DND-41 (cell line): ENCODE measurements at regions not wholly inside any gene's neighbourhood (a gene's known extent, or its start where the extent isn't known, plus 50 kb on each side); places are given as distances from the start of the nearest gene placed in this dataset.

ENCODE experiments used
- ATAC-seq: fragments of 200-7000 bp; cut with Tn5 transposase; 3 replicates; pipeline ENCODE4 v1.9.1; 2021; ENCODE audit warnings: low read depth; ENCODE audit not compliant: insufficient read depth
- DNase-seq: peaks from one replicate; pipeline ENCODE4 v3.0.0-alpha.2; 2020
- H2AFZ ChIP-seq: 2 replicates; pipeline ENCODE4 v1.6.0; 2012; ENCODE audit warnings: low read depth, low read length
- H3K27ac ChIP-seq: 2 replicates; pipeline ENCODE4 v1.5.1; 2012; ENCODE audit warnings: low read length, inconsistent platforms
- H3K27me3 ChIP-seq: fragments of 200-600 bp; sonication (generic); 2 replicates; pipeline ENCODE4 v1.6.0; 2012; ENCODE audit warnings: low read length, mild to moderate bottlenecking, inconsistent platforms; ENCODE audit not compliant: insufficient read depth, poor library complexity
- H3K36me3 ChIP-seq: 2 replicates; pipeline ENCODE4 v1.5.1; 2012; ENCODE audit warnings: low read length, inconsistent platforms; ENCODE audit not compliant: insufficient read depth
- H3K4me1 ChIP-seq: 2 replicates; pipeline ENCODE4 v1.5.1; 2012; ENCODE audit warnings: mild to moderate bottlenecking, low read length; ENCODE audit not compliant: insufficient read depth
- H3K4me2 ChIP-seq: 2 replicates; pipeline ENCODE4 v1.6.0; 2012; ENCODE audit warnings: mild to moderate bottlenecking, moderate library complexity, low read length, inconsistent platforms; ENCODE audit not compliant: insufficient read depth
- H3K4me3 ChIP-seq, 2 experiments: fragments of 200-600 bp in 1 of 2; shearing (Covaris generic) in 1 of 2; 2 replicates each; pipeline ENCODE4 v1.5.1; 2012 to 2016; ENCODE audit warnings: inconsistent platforms in 2 of 2, low read length in 2 of 2, mild to moderate bottlenecking in 2 of 2, low read depth in 1 of 2, moderate library complexity in 1 of 2
- H3K79me2 ChIP-seq: 2 replicates; pipeline ENCODE4 v1.6.0; 2012; ENCODE audit warnings: low read length, inconsistent platforms; ENCODE audit not compliant: insufficient read depth
- H3K9ac ChIP-seq: 2 replicates; pipeline ENCODE4 v1.6.0; 2012; ENCODE audit warnings: low read depth, mild to moderate bottlenecking, inconsistent platforms, low read length, moderate library complexity
- H3K9me3 ChIP-seq: 2 replicates; pipeline ENCODE4 v1.5.1; 2012; ENCODE audit warnings: low read length, moderate library complexity, mild to moderate bottlenecking, inconsistent platforms; ENCODE audit not compliant: insufficient read depth, severe bottlenecking
- H4K20me1 ChIP-seq: 2 replicates; pipeline ENCODE4 v1.6.0; 2012; ENCODE audit warnings: low read length; ENCODE audit not compliant: insufficient read depth
- CTCF ChIP-seq: IDR thresholded peaks from 2 replicates; pipeline ENCODE4 v1.5.1; 2012; ENCODE audit warnings: borderline replicate concordance, low read length, moderate library complexity, mild to moderate bottlenecking; ENCODE audit not compliant: poor library complexity, severe bottlenecking; ENCODE audit errors: extremely low read depth
- EZH2 ChIP-seq: IDR thresholded peaks from 3 replicates; pipeline ENCODE4 v1.6.1; 2012; ENCODE audit warnings: borderline replicate concordance, low read depth, mild to moderate bottlenecking, moderate library complexity, low read length, inconsistent platforms; ENCODE audit not compliant: severe bottlenecking

- Histone ChIP-seq H3K4me1 (no peaks in the 10 kb centered on the region), H3K4me3 (no peak overlapping the region), H3K79me2 (no peaks in the 10 kb centered on the region), H3K4me2 (no peak overlapping the region), H3K36me3 (no peaks in the 10 kb centered on the region), H3K9me3 (no peaks in the 10 kb centered on the region), H3K27me3 (peaks cover 24% of the 10 kb centered on the region), H4K20me1 (no peaks in the 10 kb centered on the region), H3K27ac (no peak overlapping the region), H2AFZ (no peak overlapping the region), H3K9ac (no peak overlapping the region)
- DNase-seq, result no peak
- no peak for ATAC-seq
- TF ChIP-seq CTCF, result no peak
- TF ChIP-seq EZH2, result no peak
Observed at GRCh38 chr2:204255526-204255925, 289.7 kb upstream of the PARD3B start.

- H3K36me3 ChIP-seq, result no peaks in the 10 kb centered on the region
- no peak overlapping the region for H2AFZ ChIP-seq
- H3K9ac ChIP-seq, result no peak overlapping the region
- DNase-seq (no peak), ATAC-seq (no peak)
- TF ChIP-seq EZH2, result no peak
- no peak for TF ChIP-seq CTCF
- no peaks in the 10 kb centered on the region for H4K20me1 ChIP-seq
- peaks cover 20% of the 10 kb centered on the region for H3K27me3 ChIP-seq
- no peak overlapping the region for H3K4me3 ChIP-seq
- H3K79me2 ChIP-seq, result no peaks in the 10 kb centered on the region
- H3K4me1 ChIP-seq, result no peaks in the 10 kb centered on the region
- no peak overlapping the region for H3K4me2 ChIP-seq
- no peak overlapping the region for H3K27ac ChIP-seq
- no peaks in the 10 kb centered on the region for H3K9me3 ChIP-seq
Observed at GRCh38 chr2:204257781-204258180, 287.5 kb upstream of the PARD3B start.

- no peak overlapping the region for H3K27ac ChIP-seq
- H3K9ac ChIP-seq, result no peak overlapping the region
- H3K4me2 ChIP-seq, result no peak overlapping the region
- H3K79me2 ChIP-seq, result no peaks in the 10 kb centered on the region
- H2AFZ ChIP-seq, result no peak overlapping the region
- H3K36me3 ChIP-seq, result no peaks in the 10 kb centered on the region
- H3K4me1 ChIP-seq, result no peaks in the 10 kb centered on the region
- no peak for TF ChIP-seq CTCF
- no peak for TF ChIP-seq EZH2
- H4K20me1 ChIP-seq, result no peaks in the 10 kb centered on the region
- H3K4me3 ChIP-seq, result no peak overlapping the region
- peaks cover 20% of the 10 kb centered on the region for H3K27me3 ChIP-seq
- no peak for DNase-seq
- no peak for ATAC-seq
- no peaks in the 10 kb centered on the region for H3K9me3 ChIP-seq
Observed at GRCh38 chr2:204258890-204259289, 286.4 kb upstream of the PARD3B start.

GRCh38 chr2:204260162-204260877, 285.0 kb upstream of the PARD3B start:
- H3K9ac ChIP-seq, result no peak overlapping the region
- DNase-seq (peak; percentile 61), ATAC-seq (peak; percentile 95)
- H3K27me3 ChIP-seq, result peaks cover 19% of the 10 kb centered on the region
- H4K20me1 ChIP-seq, result no peaks in the 10 kb centered on the region
- no peak overlapping the region for H3K27ac ChIP-seq
- H3K79me2 ChIP-seq, result no peaks in the 10 kb centered on the region
- H3K36me3 ChIP-seq, result no peaks in the 10 kb centered on the region
- H3K9me3 ChIP-seq, result no peaks in the 10 kb centered on the region
- no peak overlapping the region for H3K4me2 ChIP-seq
- H3K4me1 ChIP-seq, result no peaks in the 10 kb centered on the region
- no peak overlapping the region for H3K4me3 ChIP-seq
- TF ChIP-seq CTCF (peak; percentile 81), EZH2 (no peak)
- H2AFZ ChIP-seq, result no peak overlapping the region
